MM.1S (cell line): ENCODE measurements at regions not wholly inside any gene's neighbourhood (a gene's known extent, or its start where the extent isn't known, plus 50 kb on each side); places are given as distances from the start of the nearest gene placed in this dataset.

Experiments used
- EZH2 ChIP-seq: fragments of 300-600 bp; sonication (generic); optimal IDR thresholded peaks from 2 replicates; pipeline ENCODE3; 2017; ENCODE audit warnings: low read depth, mild to moderate bottlenecking, antibody characterized with exemption, low read length, mixed read lengths
- TF ChIP-seq, protein P1 (sequence below): fragments of 300-600 bp; sonication (generic); IDR thresholded peaks from 2 replicates; pipeline ENCODE4 v1.5.1; 2016; ENCODE audit warnings: antibody characterized with exemption, low read length, mixed read lengths

DNA sequence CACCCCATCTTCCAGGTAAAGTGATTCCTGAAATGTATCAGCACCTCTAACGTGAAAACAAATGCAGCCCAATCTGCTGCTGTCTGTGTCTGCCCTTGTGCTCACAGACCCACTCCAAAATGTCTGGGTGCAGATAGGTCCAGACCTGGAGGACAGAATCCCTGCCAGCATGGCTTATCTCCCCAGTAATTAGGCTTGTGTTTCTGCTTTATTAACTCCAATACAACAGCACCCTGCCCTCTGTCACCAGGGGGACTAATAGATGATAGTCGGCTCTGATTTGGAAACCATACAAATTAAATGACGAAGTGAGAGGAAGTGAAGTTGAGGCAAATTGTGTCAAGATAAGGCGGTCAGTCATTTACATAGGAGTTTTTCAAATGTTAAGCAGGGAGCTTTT, 608.3 kb upstream of the SALL1 start:
- TF ChIP-seq, protein P1, sequence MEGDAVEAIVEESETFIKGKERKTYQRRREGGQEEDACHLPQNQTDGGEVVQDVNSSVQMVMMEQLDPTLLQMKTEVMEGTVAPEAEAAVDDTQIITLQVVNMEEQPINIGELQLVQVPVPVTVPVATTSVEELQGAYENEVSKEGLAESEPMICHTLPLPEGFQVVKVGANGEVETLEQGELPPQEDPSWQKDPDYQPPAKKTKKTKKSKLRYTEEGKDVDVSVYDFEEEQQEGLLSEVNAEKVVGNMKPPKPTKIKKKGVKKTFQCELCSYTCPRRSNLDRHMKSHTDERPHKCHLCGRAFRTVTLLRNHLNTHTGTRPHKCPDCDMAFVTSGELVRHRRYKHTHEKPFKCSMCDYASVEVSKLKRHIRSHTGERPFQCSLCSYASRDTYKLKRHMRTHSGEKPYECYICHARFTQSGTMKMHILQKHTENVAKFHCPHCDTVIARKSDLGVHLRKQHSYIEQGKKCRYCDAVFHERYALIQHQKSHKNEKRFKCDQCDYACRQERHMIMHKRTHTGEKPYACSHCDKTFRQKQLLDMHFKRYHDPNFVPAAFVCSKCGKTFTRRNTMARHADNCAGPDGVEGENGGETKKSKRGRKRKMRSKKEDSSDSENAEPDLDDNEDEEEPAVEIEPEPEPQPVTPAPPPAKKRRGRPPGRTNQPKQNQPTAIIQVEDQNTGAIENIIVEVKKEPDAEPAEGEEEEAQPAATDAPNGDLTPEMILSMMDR = no peak
- no peak for TF ChIP-seq EZH2
